ENCODE measurements at regions not wholly inside any gene's neighbourhood (a gene's known extent, or its start where the extent isn't known, plus 50 kb on each side); places are given as distances from the start of the nearest gene placed in this dataset.

GRCh38 chr3:67946436-67946835 is 292.0 kb upstream of the SUCLG2 start:
- TF ChIP-seq CREB5 (CRISPR knock-in tag; IDR thresholded peaks at IDR 0.05; ENCODE audit: low read depth) (no peak), ISL1 (CRISPR knock-in tag; IDR thresholded peaks at IDR 0.05) (no peak), ARNTL (CRISPR knock-in tag; IDR thresholded peaks at IDR 0.05; ENCODE audit: borderline replicate concordance, low read depth) (no peak), ZC3H10 (CRISPR knock-in tag; IDR thresholded peaks at IDR 0.05) (no peak), PATZ1 (CRISPR knock-in tag; IDR thresholded peaks at IDR 0.05; ENCODE audit: borderline replicate concordance) (no peak), TOX (CRISPR knock-in tag; IDR thresholded peaks at IDR 0.05; ENCODE audit: borderline replicate concordance) (no peak), CSDC2 (CRISPR knock-in tag; IDR thresholded peaks at IDR 0.05) (no peak)

Data from SK-N-SH treated with all-trans-retinoic acid at 6 μM for 48 hours (cell line).